ENCODE measurements at regions not wholly inside any gene's neighbourhood (a gene's known extent, or its start where the extent isn't known, plus 50 kb on each side); places are given as distances from the start of the nearest gene placed in this dataset.

DNA sequence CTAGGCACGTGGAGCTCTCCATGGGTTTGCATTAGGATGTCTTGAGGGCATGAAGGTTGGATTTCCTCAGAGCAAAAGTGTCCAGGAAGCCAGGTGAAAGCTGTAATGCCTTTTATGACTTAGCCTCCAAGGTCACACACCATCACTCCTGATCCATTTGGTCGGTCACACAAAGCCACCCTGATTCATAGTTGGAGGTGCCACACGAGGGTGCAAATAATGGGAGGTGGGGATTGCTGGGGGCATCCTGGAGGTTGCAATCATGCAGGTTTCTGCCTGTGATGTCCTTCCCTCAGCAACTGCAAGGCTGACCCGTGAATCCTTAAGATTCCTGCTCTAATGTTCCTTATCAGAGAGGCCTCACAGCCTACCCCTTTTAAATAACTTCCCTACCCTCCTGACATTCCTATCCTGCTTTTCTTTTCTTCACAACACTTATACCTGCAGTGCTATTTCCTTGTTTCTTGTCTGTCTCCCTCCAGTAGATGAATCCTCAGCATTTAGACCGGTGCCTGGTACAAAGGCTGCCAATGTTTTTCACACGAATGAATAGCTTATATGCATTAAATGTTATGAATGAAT lies 97.1 kb downstream of the LIPG start:
- no peaks in the 10 kb centered on the region for H3K9me3 ChIP-seq (ENCODE audit: insufficient read depth, low read length)
- no peaks in the 10 kb centered on the region for H4K20me1 ChIP-seq (ENCODE audit: low read depth, low read length)
- H3K27me3 ChIP-seq (ENCODE audit: low read length) = no peaks in the 10 kb centered on the region; the same call in 1 of the 2 replicates
- H3F3A ChIP-seq (ENCODE audit: insufficient read depth) = no peaks in the 10 kb centered on the region
- H3K36me3 ChIP-seq (ENCODE audit: low read length) = no peaks in the 10 kb centered on the region
- no peak overlapping the region for H3K4me2 ChIP-seq (ENCODE audit: low read depth, low read length, poor library complexity, severe bottlenecking)
- no peak overlapping the region for H3K4me3 ChIP-seq (ENCODE audit: insufficient read depth, low read length, poor library complexity, severe bottlenecking)
- no peaks in the 10 kb centered on the region for H3K9me2 ChIP-seq (replicated peaks; ENCODE audit: insufficient read depth, low read length)
- TF ChIP-seq EZH2phosphoT487 (conservative IDR thresholded peaks at IDR 0.05; ENCODE audit: low read length) = no peak
- TF ChIP-seq, protein P1, sequence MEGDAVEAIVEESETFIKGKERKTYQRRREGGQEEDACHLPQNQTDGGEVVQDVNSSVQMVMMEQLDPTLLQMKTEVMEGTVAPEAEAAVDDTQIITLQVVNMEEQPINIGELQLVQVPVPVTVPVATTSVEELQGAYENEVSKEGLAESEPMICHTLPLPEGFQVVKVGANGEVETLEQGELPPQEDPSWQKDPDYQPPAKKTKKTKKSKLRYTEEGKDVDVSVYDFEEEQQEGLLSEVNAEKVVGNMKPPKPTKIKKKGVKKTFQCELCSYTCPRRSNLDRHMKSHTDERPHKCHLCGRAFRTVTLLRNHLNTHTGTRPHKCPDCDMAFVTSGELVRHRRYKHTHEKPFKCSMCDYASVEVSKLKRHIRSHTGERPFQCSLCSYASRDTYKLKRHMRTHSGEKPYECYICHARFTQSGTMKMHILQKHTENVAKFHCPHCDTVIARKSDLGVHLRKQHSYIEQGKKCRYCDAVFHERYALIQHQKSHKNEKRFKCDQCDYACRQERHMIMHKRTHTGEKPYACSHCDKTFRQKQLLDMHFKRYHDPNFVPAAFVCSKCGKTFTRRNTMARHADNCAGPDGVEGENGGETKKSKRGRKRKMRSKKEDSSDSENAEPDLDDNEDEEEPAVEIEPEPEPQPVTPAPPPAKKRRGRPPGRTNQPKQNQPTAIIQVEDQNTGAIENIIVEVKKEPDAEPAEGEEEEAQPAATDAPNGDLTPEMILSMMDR (IDR thresholded peaks at IDR 0.05; ENCODE audit: insufficient read depth, low read length, poor library complexity, severe bottlenecking) = no peak
- H2AFZ ChIP-seq (ENCODE audit: low read depth, low read length, severe bottlenecking) = no peak overlapping the region
- H3K9ac ChIP-seq (ENCODE audit: low read length) = no peak overlapping the region
- H3K79me2 ChIP-seq (ENCODE audit: insufficient read depth, low read length) = no peaks in the 10 kb centered on the region
- H3K27ac ChIP-seq (ENCODE audit: low read depth, low read length) = no peak overlapping the region

DNA sequence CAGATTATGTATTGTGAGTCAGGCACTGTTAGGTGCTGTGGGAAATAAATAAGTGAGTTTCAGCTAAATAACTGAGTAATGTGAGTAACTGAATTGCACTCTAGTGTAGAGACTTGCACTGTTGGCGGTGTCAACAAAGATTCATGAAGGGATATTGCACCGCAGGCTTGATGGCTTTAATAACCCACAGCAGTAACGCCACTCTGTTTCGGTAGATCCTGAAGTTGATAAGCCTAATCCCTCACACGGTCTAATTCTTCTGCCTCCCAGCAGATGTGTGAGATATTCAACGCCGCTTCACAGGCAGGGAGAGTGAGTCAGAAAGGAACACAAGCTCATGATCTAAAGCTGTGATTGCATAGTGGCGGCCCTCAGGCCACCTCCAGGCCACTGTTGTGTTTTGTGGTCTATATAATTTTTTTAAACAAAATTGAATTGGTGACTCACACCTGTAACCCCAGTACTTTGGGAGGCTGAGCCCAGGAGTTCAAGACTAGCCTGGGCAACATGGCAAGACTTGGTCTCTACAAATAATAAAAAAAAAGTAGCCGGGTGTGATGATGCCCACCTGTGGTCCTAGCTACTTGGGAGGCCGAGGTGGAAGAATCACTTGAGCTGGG lies 94.3 kb downstream of the LIPG start:
- TF ChIP-seq, protein P1 (IDR thresholded peaks at IDR 0.05; ENCODE audit: insufficient read depth, low read length, poor library complexity, severe bottlenecking) = no peak
- no peak for TF ChIP-seq EZH2phosphoT487 (conservative IDR thresholded peaks at IDR 0.05; ENCODE audit: low read length)
- no peaks in the 10 kb centered on the region for H3K9me3 ChIP-seq (ENCODE audit: insufficient read depth, low read length)
- no peak overlapping the region for H3K27ac ChIP-seq (ENCODE audit: low read depth, low read length)
- H3F3A ChIP-seq (ENCODE audit: insufficient read depth) = no peaks in the 10 kb centered on the region
- H3K79me2 ChIP-seq (ENCODE audit: insufficient read depth, low read length) = no peaks in the 10 kb centered on the region
- H3K4me3 ChIP-seq (ENCODE audit: insufficient read depth, low read length, poor library complexity, severe bottlenecking) = no peak overlapping the region
- H3K4me2 ChIP-seq (ENCODE audit: low read depth, low read length, poor library complexity, severe bottlenecking) = no peak overlapping the region
- H2AFZ ChIP-seq (ENCODE audit: low read depth, low read length, severe bottlenecking) = no peak overlapping the region
- no peak overlapping the region for H3K9ac ChIP-seq (ENCODE audit: low read length)
- H3K36me3 ChIP-seq (ENCODE audit: low read length) = no peaks in the 10 kb centered on the region
- H3K27me3 ChIP-seq (ENCODE audit: low read length) = no peaks in the 10 kb centered on the region; the same call in 1 of the 2 replicates
- no peaks in the 10 kb centered on the region for H4K20me1 ChIP-seq (ENCODE audit: low read depth, low read length)
- H3K9me2 ChIP-seq (replicated peaks; ENCODE audit: insufficient read depth, low read length) = no peaks in the 10 kb centered on the region

DNA sequence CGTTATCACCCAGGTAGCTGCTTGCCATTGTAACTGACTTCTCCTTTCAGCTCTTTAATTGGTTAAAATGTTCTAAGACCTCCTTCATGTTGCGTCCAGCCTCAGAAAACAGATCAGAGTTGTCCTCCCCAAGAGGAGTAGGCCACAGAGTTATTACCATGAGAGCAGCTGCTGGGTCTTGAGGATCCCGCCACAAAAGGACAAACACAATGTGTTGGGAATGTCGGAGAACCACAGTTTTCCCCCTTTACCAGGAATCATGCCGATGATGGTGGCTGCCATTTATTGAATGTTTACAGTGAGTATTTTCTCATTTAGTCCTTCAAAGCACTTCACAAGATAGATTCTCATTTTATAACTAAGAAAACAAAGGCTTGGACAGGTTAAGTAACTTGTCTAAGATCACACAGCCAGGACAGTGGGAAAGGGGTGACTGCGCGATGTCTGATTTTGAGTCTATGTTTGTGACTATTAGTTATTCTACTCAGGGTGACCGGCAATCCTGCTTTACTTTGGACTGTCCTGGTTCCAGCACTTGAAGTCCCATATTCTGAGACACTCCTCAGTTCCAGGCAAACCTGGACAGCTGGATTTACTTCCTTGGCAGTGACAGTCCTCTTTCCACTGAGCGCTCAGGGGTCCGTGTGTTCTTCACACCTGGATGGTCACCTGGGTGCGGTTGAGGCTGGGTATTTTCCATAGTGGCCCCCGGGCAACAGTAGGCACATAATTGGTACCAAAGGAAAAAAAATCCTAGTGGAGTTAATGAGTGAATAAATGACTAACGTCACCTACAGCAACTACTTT lies 93.6 kb downstream of the LIPG start:
- Histone ChIP-seq H4K20me1 (ENCODE audit: low read depth, low read length) (no peaks in the 10 kb centered on the region), H3K9me3 (ENCODE audit: insufficient read depth, low read length) (no peaks in the 10 kb centered on the region), H3K27me3 (ENCODE audit: low read length) (no peaks in the 10 kb centered on the region; the same call in 1 of the 2 replicates), H3K4me2 (ENCODE audit: low read depth, low read length, poor library complexity, severe bottlenecking) (no peak overlapping the region), H3K27ac (ENCODE audit: low read depth, low read length) (no peak overlapping the region), H3K4me3 (ENCODE audit: insufficient read depth, low read length, poor library complexity, severe bottlenecking) (no peak overlapping the region), H3K36me3 (ENCODE audit: low read length) (no peaks in the 10 kb centered on the region), H2AFZ (ENCODE audit: low read depth, low read length, severe bottlenecking) (no peak overlapping the region), H3K79me2 (ENCODE audit: insufficient read depth, low read length) (no peaks in the 10 kb centered on the region), H3K9ac (ENCODE audit: low read length) (no peak overlapping the region), H3K9me2 (replicated peaks; ENCODE audit: insufficient read depth, low read length) (no peaks in the 10 kb centered on the region), H3F3A (ENCODE audit: insufficient read depth) (no peaks in the 10 kb centered on the region)
- TF ChIP-seq EZH2phosphoT487 (conservative IDR thresholded peaks at IDR 0.05; ENCODE audit: low read length) = no peak
- TF ChIP-seq, protein P1 (IDR thresholded peaks at IDR 0.05; ENCODE audit: insufficient read depth, low read length, poor library complexity, severe bottlenecking) = no peak

All from SU-DHL-6 (cell line).